ENCODE measurements at regions not wholly inside any gene's neighbourhood (a gene's known extent, or its start where the extent isn't known, plus 50 kb on each side); places are given as distances from the start of the nearest gene placed in this dataset.
"Not testable (repeated sequence)": the region's sequence is repeated elsewhere in the genome, so short reads cannot be mapped to it uniquely, and the experiment has no call there.

GRCh38 chr22:44561139-44561840 is 63.3 kb upstream of the RTL6 start:
- in situ Hi-C loops (cut with MboI; ENCODE audit: low sequenced_read_pairs, unreplicated experiment), result no loop called here
- TF ChIP-seq CTCF (IDR thresholded peaks at IDR 0.05; ENCODE audit: borderline replicate concordance, control extremely low read depth, extremely low read depth, insufficient read depth, missing control alignments), result no peak

GRCh38 chr22:44558671-44559070 is 60.6 kb upstream of the RTL6 start:
- DNase-seq (ENCODE audit: low spot score); in situ Hi-C loops (cut with MboI; ENCODE audit: low sequenced_read_pairs, unreplicated experiment): not testable (repeated sequence)

More at GRCh38 chr22:44561139-44561840, 63.3 kb upstream of the RTL6 start:
- no peak for DNase-seq (ENCODE audit: low spot score)

GRCh38 chr22:44557872-44558271 is 59.8 kb upstream of the RTL6 start:
- DNase-seq (ENCODE audit: low spot score); in situ Hi-C loops (cut with MboI; ENCODE audit: low sequenced_read_pairs, unreplicated experiment): not testable (repeated sequence)

GRCh38 chr22:44557064-44557748 is 59.2 kb upstream of the RTL6 start:
- DNase-seq (ENCODE audit: low spot score), result no peak
- in situ Hi-C loops (cut with MboI; ENCODE audit: low sequenced_read_pairs, unreplicated experiment), result no loop called here
- no peak for TF ChIP-seq CTCF (IDR thresholded peaks at IDR 0.05; ENCODE audit: borderline replicate concordance, control extremely low read depth, extremely low read depth, insufficient read depth, missing control alignments)

GRCh38 chr22:44555597-44555996 is 57.6 kb upstream of the RTL6 start:
- TF ChIP-seq CTCF (IDR thresholded peaks at IDR 0.05; ENCODE audit: borderline replicate concordance, control extremely low read depth, extremely low read depth, insufficient read depth, missing control alignments), result no peak
- DNase-seq (ENCODE audit: low spot score), result no peak
- in situ Hi-C loops (cut with MboI; ENCODE audit: low sequenced_read_pairs, unreplicated experiment), result no loop called here

GRCh38 chr22:44555046-44555445 is 57.0 kb upstream of the RTL6 start:
- in situ Hi-C loops (cut with MboI; ENCODE audit: low sequenced_read_pairs, unreplicated experiment), result no loop called here
- TF ChIP-seq CTCF (IDR thresholded peaks at IDR 0.05; ENCODE audit: borderline replicate concordance, control extremely low read depth, extremely low read depth, insufficient read depth, missing control alignments), result no peak
- DNase-seq (ENCODE audit: low spot score), result no peak

GRCh38 chr22:44554411-44554810 is 56.4 kb upstream of the RTL6 start:
- in situ Hi-C loops (cut with MboI; ENCODE audit: low sequenced_read_pairs, unreplicated experiment), result no loop called here
- no peak for TF ChIP-seq CTCF (IDR thresholded peaks at IDR 0.05; ENCODE audit: borderline replicate concordance, control extremely low read depth, extremely low read depth, insufficient read depth, missing control alignments)
- DNase-seq (ENCODE audit: low spot score), result no peak
